LNCaP clone FGC (cell line): ENCODE measurements at regions not wholly inside any gene's neighbourhood (a gene's known extent, or its start where the extent isn't known, plus 50 kb on each side); places are given as distances from the start of the nearest gene placed in this dataset.

Source experiments
- DNase-seq: peaks from one replicate; pipeline ENCODE4 v3.0.0-alpha.2; 2011; ENCODE audit warnings: low read depth
- H3K4me3 ChIP-seq: 2 replicates; pipeline ENCODE4 v1.5.1; 2011; ENCODE audit warnings: mild to moderate bottlenecking, low read depth, low read length, control low read depth
- CTCF ChIP-seq: IDR thresholded peaks from 2 replicates; pipeline ENCODE4 v1.5.1; 2012; ENCODE audit warnings: mild to moderate bottlenecking; ENCODE audit not compliant: control insufficient read depth, insufficient read depth; ENCODE audit errors: extremely low read depth

DNA sequence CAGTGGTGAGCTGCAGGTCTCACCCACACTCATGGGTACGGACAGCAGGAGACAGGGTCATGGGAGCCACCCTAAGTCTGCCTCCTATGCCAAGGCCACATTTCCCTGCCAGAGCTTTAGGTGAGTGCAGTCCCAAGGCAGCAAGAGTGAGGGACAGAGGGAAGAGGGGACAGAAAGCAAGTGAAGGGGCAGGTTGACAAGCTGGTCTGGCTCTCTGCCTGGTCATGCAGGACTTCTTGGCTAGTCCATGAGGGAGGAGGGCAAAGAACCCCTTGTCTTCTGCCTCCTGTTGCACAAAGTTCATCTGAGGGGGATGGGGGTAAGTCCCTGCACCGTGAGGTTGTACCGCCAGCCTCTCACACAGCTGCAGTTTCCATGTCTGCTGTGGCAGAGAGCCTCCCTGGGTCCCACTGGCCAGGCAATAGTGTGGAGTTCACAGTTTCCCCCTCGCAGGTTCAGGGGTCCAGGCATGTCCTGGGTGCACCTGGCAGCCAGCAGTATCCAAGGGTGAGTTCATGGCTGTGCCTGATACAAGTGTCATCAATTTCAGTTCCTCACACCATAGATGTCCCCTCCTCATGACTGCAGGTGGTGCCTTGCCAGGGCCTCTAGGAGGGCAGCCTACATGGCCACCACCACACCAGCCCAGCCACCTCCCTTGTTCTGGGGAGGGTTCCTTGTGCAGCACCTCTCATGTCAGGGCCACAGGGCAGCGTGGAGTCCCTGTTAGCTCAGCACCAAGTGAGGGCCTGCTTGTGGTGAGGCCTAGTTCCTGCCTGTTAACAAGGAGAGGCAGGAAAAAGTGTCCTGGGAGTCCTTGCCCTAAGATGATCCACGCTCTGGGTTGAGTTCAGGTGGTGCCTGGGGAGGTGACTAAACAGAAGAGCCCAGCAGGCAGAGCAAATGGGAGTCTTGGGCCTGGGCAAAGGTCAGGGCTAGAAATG lies 72.5 kb downstream of the ADRA2C start:
- H3K4me3 ChIP-seq: no peak overlapping the region
- no peak for DNase-seq
- TF ChIP-seq CTCF: no peak

DNA sequence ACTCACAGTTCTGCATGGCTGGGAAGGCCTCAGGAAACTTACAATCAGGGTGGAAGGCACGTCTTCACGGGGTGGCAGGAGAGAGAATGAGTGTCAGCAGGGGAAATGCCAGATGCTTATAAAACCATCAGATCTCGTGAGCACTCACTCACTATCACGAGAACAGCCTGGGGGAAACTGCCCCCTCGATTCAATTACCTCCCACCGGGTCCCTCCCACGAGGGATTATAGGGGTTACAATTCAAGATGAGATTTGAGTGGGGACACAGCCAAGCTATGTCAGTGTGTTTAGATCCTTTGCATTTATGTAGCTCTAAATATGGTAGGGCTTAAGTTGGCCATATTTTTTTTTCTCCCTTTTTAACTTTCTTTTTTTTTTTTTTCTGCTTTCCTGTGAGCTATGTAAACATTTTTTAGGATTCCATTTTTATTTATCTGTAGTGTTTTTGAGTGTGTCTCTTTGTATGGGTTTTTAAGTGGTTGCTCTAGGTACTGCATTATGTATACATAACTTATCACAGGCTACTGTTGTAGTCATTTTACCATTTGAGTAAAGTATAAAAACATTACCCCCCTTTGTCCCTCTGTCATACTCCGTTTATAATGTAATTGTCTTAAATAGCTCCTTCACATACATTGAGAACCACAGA lies 79.0 kb downstream of the ADRA2C start:
- no peak for DNase-seq
- TF ChIP-seq CTCF: no peak
- H3K4me3 ChIP-seq: no peak overlapping the region

GRCh38 chr4:3845744-3846429 lies 79.7 kb downstream of the ADRA2C start:
- no peak for DNase-seq
- no peak for TF ChIP-seq CTCF

GRCh38 chr4:3847211-3847940 lies 81.2 kb downstream of the ADRA2C start:
- no peak for TF ChIP-seq CTCF

More at GRCh38 chr4:3845744-3846429, 79.7 kb downstream of the ADRA2C start:
- no peak overlapping the region for H3K4me3 ChIP-seq

DNA sequence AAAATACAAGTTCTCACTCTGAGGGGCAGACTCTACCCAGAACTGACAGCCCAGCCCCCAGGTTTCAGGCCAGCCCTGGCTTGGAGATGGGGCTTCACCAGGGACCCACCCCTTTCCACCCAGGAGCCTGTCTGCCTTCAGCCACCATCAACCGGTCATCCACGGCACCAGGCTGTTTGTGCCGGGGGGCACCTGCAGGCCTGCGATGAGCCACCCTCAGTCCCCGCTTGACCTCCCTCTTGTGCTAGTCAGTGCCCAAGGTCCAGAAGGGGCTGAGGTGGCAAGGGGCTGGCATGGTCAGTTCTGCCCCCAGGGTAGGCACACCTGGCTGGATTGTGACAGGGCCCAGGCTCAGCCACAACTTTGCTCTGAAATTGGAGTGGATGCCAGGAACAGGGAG lies 82.1 kb downstream of the ADRA2C start:
- no peak for DNase-seq
- TF ChIP-seq CTCF: no peak
- H3K4me3 ChIP-seq: no peak overlapping the region

More at GRCh38 chr4:3847211-3847940, 81.2 kb downstream of the ADRA2C start:
- no peak for DNase-seq
- H3K4me3 ChIP-seq: no peak overlapping the region

DNA sequence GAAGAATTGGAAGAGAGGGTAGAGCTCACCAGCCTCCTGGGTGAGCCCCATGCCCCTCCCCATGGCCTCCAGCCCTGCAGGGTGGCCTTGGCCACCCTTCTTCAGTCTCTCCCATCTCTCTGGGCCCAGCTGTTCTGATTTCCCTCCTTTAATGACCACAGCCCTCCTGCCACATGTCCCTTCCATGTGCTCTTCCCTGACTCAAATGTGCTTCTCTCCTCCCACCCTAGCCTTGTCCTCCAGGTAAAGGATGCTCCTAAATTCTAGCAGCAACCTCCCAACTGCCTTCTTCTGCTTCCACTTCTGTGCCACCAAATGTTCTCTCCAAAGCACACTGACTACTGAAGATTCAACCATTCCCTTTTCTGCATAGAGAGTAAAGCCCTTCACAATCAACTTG lies 83.0 kb downstream of the ADRA2C start:
- no peak overlapping the region for H3K4me3 ChIP-seq
- DNase-seq: no peak
- no peak for TF ChIP-seq CTCF
